MCF 10A (cell line): ENCODE measurements at regions not wholly inside any gene's neighbourhood (a gene's known extent, or its start where the extent isn't known, plus 50 kb on each side); places are given as distances from the start of the nearest gene placed in this dataset.

Experiments used
- BruUV-seq: library from RNA; stranded (reverse); fragments of 400-500 nt; replicated peaks from 2 replicates; lab custom pipeline; 2021; lab: Mats Ljungman, UMichigan
- CTCF ChIA-PET: fragments of 300-600 bp; sonication (Branson Sonifier 250); formaldehyde crosslinking; extraction: SDS; loops from one replicate; lab custom pipeline; 2021; ENCODE audit warnings: antibody characterized with exemption, inconsistent platforms; lab: Yijun Ruan, JAX
- POLR2A ChIA-PET: fragments of 300-600, 350-650 bp; sonication (Branson Sonifier 250); formaldehyde crosslinking; extraction: SDS; loops from one replicate; lab custom pipeline; 2020; ENCODE audit warnings: antibody characterized with exemption, inconsistent platforms; lab: Yijun Ruan, JAX
- DNase-seq: peaks from one replicate; pipeline ENCODE4 v3.0.0-alpha.2; 2018; ENCODE audit not compliant: unreplicated experiment
- H3K27ac Mint-ChIP-seq: one replicate; pipeline ENCODE4 v1.8.0; 2022; ENCODE audit warnings: mild to moderate bottlenecking, low read depth, mixed read lengths; ENCODE audit not compliant: unreplicated experiment
- H3K27me3 Mint-ChIP-seq: one replicate; pipeline ENCODE4 v1.8.0; 2022; ENCODE audit warnings: mixed read lengths; ENCODE audit not compliant: insufficient read depth, unreplicated experiment
- H3K36me3 Mint-ChIP-seq: one replicate; pipeline ENCODE4 v1.8.0; 2022; ENCODE audit warnings: mild to moderate bottlenecking, moderate library complexity, mixed read lengths; ENCODE audit not compliant: insufficient read depth, unreplicated experiment
- H3K4me1 Mint-ChIP-seq: one replicate; pipeline ENCODE4 v1.8.0; 2022; ENCODE audit warnings: mixed read lengths; ENCODE audit not compliant: insufficient read depth, unreplicated experiment
- H3K4me3 Mint-ChIP-seq: one replicate; pipeline ENCODE4 v1.8.0; 2022; ENCODE audit warnings: mild to moderate bottlenecking, moderate library complexity, mixed read lengths; ENCODE audit not compliant: unreplicated experiment
- H3K9me3 Mint-ChIP-seq: one replicate; pipeline ENCODE4 v1.8.0; 2022; ENCODE audit warnings: mixed read lengths; ENCODE audit not compliant: unreplicated experiment
- intact Hi-C: fragments of 100-400 bp; cut with micrococcal nuclease; formaldehyde crosslinking; loops from 2 replicates; pipeline ENCODE4 v1.14.1; 2022
- TF ChIP-seq, protein P1 (sequence below): fragments of 200-600 bp; IDR thresholded peaks from one replicate; pipeline ENCODE4 v1.8.0; 2022; ENCODE audit warnings: antibody characterized with exemption, mild to moderate bottlenecking; ENCODE audit not compliant: unreplicated experiment

DNA sequence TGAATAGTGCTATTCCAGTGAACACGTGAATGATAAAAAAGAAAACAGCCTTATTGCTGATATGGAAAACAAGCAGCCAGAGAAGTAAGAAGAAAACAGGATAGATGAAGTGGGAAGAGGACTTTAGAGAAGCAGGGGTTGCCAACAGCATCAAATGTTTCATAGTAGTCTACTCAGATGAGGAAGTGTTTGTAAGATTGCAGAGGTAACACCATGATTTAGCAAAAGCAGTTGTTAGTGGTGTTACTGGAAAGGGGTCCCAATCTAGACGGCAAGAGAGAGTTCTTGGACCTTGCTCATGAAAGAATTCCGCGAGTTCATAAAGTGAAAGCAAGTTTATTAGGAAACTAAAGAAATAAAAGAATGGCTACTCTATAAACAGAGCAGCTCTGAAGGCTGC is 108.8 kb upstream of the MCTP2 start:
- TF ChIP-seq, protein P1, sequence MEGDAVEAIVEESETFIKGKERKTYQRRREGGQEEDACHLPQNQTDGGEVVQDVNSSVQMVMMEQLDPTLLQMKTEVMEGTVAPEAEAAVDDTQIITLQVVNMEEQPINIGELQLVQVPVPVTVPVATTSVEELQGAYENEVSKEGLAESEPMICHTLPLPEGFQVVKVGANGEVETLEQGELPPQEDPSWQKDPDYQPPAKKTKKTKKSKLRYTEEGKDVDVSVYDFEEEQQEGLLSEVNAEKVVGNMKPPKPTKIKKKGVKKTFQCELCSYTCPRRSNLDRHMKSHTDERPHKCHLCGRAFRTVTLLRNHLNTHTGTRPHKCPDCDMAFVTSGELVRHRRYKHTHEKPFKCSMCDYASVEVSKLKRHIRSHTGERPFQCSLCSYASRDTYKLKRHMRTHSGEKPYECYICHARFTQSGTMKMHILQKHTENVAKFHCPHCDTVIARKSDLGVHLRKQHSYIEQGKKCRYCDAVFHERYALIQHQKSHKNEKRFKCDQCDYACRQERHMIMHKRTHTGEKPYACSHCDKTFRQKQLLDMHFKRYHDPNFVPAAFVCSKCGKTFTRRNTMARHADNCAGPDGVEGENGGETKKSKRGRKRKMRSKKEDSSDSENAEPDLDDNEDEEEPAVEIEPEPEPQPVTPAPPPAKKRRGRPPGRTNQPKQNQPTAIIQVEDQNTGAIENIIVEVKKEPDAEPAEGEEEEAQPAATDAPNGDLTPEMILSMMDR, result no peak
- POLR2A ChIA-PET, result no interaction called here
- no TSS peak for BruUV-seq
- Mint-ChIP-seq H3K4me1 (no peaks in the 10 kb centered on the region), H3K4me3 (no peak overlapping the region), H3K36me3 (no peaks in the 10 kb centered on the region), H3K27me3 (no peaks in the 10 kb centered on the region), H3K27ac (no peak overlapping the region), H3K9me3 (no peaks in the 10 kb centered on the region)
- intact Hi-C loops, result loop anchor here (10.0 kb wide), 1 partner anchor 718 kb away; no protein-coding TSS in a partner anchor
- DNase-seq, result no peak
- CTCF ChIA-PET, result interaction anchor here (0.8 to 1.1 kb wide), 4 partner anchors 147 to 1093 kb away, joined by 3 to 6 read pairs (median 4); no protein-coding TSS in a partner anchor

GRCh38 chr15:94119923-94120775 is 111.2 kb upstream of the MCTP2 start:
- intact Hi-C loops, result loop anchor here (1.0 to 10.0 kb wide), 5 partner anchors 123 to 1323 kb away; no protein-coding TSS in a partner anchor
- H3K36me3 Mint-ChIP-seq, result no peaks in the 10 kb centered on the region
- ChIA-PET POLR2A (interaction anchor here (0.6 to 1.9 kb wide), 9 partner anchors 40 to 1140 kb away, joined by 3 to 17 read pairs (median 4); no protein-coding TSS in a partner anchor), CTCF (interaction anchor here (0.5 to 2.2 kb wide), 91 partner anchors 8 to 1424 kb away, joined by 3 to 117 read pairs (median 4); no protein-coding TSS in a partner anchor)
- no peak overlapping the region for H3K4me3 Mint-ChIP-seq
- H3K27me3 Mint-ChIP-seq, result no peaks in the 10 kb centered on the region
- peak overlapping the region; percentile 35 for H3K27ac Mint-ChIP-seq
- TF ChIP-seq, protein P1, result peak; percentile 98
- peak; percentile 90 for DNase-seq
- H3K4me1 Mint-ChIP-seq, result no peaks in the 10 kb centered on the region
- no peaks in the 10 kb centered on the region for H3K9me3 Mint-ChIP-seq
- no TSS peak for BruUV-seq

- TF ChIP-seq, protein P1, result no peak
- H3K9me3 Mint-ChIP-seq, result no peaks in the 10 kb centered on the region
- no TSS peak for BruUV-seq
- intact Hi-C loops, result no loop called here
- no peaks in the 10 kb centered on the region for H3K36me3 Mint-ChIP-seq
- DNase-seq, result no peak
- H3K4me3 Mint-ChIP-seq, result no peak overlapping the region
- CTCF ChIA-PET, result interaction anchor here (0.5 to 2.2 kb wide), 72 partner anchors 8 to 1323 kb away, joined by 3 to 117 read pairs (median 5); no protein-coding TSS in a partner anchor
- POLR2A ChIA-PET, result interaction anchor here (0.6 to 1.9 kb wide), 8 partner anchors 39 to 1139 kb away, joined by 3 to 17 read pairs (median 4); no protein-coding TSS in a partner anchor
- no peaks in the 10 kb centered on the region for H3K4me1 Mint-ChIP-seq
- no peaks in the 10 kb centered on the region for H3K27me3 Mint-ChIP-seq
- H3K27ac Mint-ChIP-seq, result peak overlapping the region; percentile 35
These were observed 112.0 kb upstream of the MCTP2 start for GRCh38 chr15:94119298-94119811.
